Neural crest cell (in vitro differentiated cells): ENCODE measurements at regions not wholly inside any gene's neighbourhood (a gene's known extent, or its start where the extent isn't known, plus 50 kb on each side); places are given as distances from the start of the nearest gene placed in this dataset.

ENCODE experiments used
- DNase-seq: peaks from one replicate; pipeline ENCODE4 v3.0.0; 2021; ENCODE audit warnings: low read depth, mixed read lengths, low spot score
- H3K27ac Mint-ChIP-seq: one replicate; pipeline ENCODE4 v1.8.0; 2021; ENCODE audit warnings: mild to moderate bottlenecking, mixed read lengths; ENCODE audit not compliant: unreplicated experiment
- H3K27me3 Mint-ChIP-seq: 2 replicates; pipeline ENCODE4 v1.8.0; 2021; ENCODE audit warnings: low read depth, mild to moderate bottlenecking, mixed read lengths
- H3K36me3 Mint-ChIP-seq: 2 replicates; pipeline ENCODE4 v1.8.0; 2021; ENCODE audit warnings: low read depth, mild to moderate bottlenecking, mixed read lengths
- H3K4me1 Mint-ChIP-seq: 2 replicates; pipeline ENCODE4 v1.8.0; 2021; ENCODE audit warnings: mixed read lengths
- H3K4me3 Mint-ChIP-seq: one replicate; pipeline ENCODE4 v1.8.0; 2021; ENCODE audit warnings: mild to moderate bottlenecking, mixed read lengths
- H3K9me3 Mint-ChIP-seq: 2 replicates; pipeline ENCODE4 v1.8.0; 2021; ENCODE audit warnings: mixed read lengths
- TF ChIP-seq, protein P1 (sequence below): fragments of 200-600 bp; sonication (generic); conservative IDR thresholded peaks from 2 replicates; pipeline ENCODE4 v1.5.0; 2021; ENCODE audit warnings: antibody characterized with exemption, mild to moderate bottlenecking

- TF ChIP-seq, protein P1, sequence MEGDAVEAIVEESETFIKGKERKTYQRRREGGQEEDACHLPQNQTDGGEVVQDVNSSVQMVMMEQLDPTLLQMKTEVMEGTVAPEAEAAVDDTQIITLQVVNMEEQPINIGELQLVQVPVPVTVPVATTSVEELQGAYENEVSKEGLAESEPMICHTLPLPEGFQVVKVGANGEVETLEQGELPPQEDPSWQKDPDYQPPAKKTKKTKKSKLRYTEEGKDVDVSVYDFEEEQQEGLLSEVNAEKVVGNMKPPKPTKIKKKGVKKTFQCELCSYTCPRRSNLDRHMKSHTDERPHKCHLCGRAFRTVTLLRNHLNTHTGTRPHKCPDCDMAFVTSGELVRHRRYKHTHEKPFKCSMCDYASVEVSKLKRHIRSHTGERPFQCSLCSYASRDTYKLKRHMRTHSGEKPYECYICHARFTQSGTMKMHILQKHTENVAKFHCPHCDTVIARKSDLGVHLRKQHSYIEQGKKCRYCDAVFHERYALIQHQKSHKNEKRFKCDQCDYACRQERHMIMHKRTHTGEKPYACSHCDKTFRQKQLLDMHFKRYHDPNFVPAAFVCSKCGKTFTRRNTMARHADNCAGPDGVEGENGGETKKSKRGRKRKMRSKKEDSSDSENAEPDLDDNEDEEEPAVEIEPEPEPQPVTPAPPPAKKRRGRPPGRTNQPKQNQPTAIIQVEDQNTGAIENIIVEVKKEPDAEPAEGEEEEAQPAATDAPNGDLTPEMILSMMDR, result no peak
- no peaks in the 10 kb centered on the region for H3K27me3 Mint-ChIP-seq
- no peak overlapping the region for H3K4me3 Mint-ChIP-seq
- peaks cover 4% of the 10 kb centered on the region for H3K9me3 Mint-ChIP-seq
- no peaks in the 10 kb centered on the region for H3K36me3 Mint-ChIP-seq
- H3K4me1 Mint-ChIP-seq, result peaks cover under 1% of the 10 kb centered on the region
- H3K27ac Mint-ChIP-seq, result no peak overlapping the region
- DNase-seq, result no peak
Measured at GRCh38 chr13:103695320-103695719, 629.1 kb upstream of the SLC10A2 start.

DNA sequence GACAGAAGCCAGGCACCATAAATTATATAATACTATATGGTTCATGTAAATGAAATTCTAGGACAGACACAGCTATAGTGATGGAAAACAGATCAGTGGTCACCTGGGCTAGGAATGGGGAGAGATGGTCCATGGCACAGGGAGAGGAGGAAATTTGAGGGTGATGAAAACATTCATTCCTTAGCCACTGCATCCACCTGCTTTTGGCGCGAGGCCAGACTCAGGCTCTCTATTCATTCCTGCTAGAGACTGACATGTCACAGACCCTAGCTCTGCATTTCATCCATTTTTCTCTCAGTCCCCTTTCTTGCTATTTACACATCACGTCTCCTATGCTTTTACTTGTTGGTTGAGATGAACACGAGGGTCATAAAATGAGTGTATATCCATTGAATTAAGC lies 628.3 kb upstream of the SLC10A2 start:
- H3K27ac Mint-ChIP-seq, result no peak overlapping the region
- H3K36me3 Mint-ChIP-seq, result no peaks in the 10 kb centered on the region
- TF ChIP-seq, protein P1, result no peak
- peaks cover 5% of the 10 kb centered on the region for H3K4me1 Mint-ChIP-seq
- H3K4me3 Mint-ChIP-seq, result no peak overlapping the region
- DNase-seq, result no peak
- no peaks in the 10 kb centered on the region for H3K27me3 Mint-ChIP-seq
- H3K9me3 Mint-ChIP-seq, result peaks cover 4% of the 10 kb centered on the region

- peaks cover 5% of the 10 kb centered on the region for H3K4me1 Mint-ChIP-seq
- TF ChIP-seq, protein P1, result no peak
- no peak overlapping the region for H3K27ac Mint-ChIP-seq
- H3K36me3 Mint-ChIP-seq, result no peaks in the 10 kb centered on the region
- no peak for DNase-seq
- H3K4me3 Mint-ChIP-seq, result no peak overlapping the region
- peaks cover 4% of the 10 kb centered on the region for H3K9me3 Mint-ChIP-seq
- no peaks in the 10 kb centered on the region for H3K27me3 Mint-ChIP-seq
Measured at GRCh38 chr13:103694033-103694432, 627.8 kb upstream of the SLC10A2 start.

DNA sequence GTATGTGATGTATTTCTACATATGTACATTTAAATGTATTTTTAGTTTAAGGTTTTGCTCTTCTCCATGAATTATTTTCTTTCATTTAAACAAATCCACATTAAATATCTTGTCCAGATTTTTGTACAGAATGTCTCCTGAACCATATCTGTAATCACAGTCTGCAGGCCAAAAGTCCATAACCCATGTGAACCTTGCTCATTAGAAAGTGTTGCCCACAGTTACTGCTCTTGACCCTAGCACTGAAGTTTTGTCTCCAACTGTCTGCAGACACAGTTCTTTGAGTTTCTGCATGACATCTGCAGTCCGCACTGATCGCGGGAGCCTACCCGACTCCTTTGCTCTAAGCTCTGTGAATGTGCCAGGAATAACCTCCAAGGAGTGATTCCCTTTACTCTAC lies 626.2 kb upstream of the SLC10A2 start:
- Mint-ChIP-seq H3K4me1 (peaks cover 5% of the 10 kb centered on the region), H3K36me3 (no peaks in the 10 kb centered on the region), H3K27me3 (no peaks in the 10 kb centered on the region), H3K9me3 (no peaks in the 10 kb centered on the region), H3K4me3 (no peak overlapping the region), H3K27ac (no peak overlapping the region)
- DNase-seq, result no peak
- TF ChIP-seq, protein P1, result no peak

GRCh38 chr13:103676329-103676728 lies 610.1 kb upstream of the SLC10A2 start:
- no peak for DNase-seq
- TF ChIP-seq, protein P1, result no peak
- Mint-ChIP-seq H3K27me3 (no peaks in the 10 kb centered on the region), H3K27ac (no peak overlapping the region), H3K36me3 (no peaks in the 10 kb centered on the region), H3K4me1 (no peaks in the 10 kb centered on the region), H3K4me3 (no peak overlapping the region), H3K9me3 (peaks cover 3% of the 10 kb centered on the region)

- Mint-ChIP-seq H3K4me1 (no peaks in the 10 kb centered on the region), H3K27me3 (no peaks in the 10 kb centered on the region), H3K4me3 (no peak overlapping the region), H3K9me3 (peaks cover 6% of the 10 kb centered on the region), H3K27ac (no peak overlapping the region), H3K36me3 (no peaks in the 10 kb centered on the region)
- DNase-seq, result no peak
- TF ChIP-seq, protein P1, result no peak
Measured at GRCh38 chr13:103671547-103671946, 605.3 kb upstream of the SLC10A2 start.
